ENCODE measurements at regions not wholly inside any gene's neighbourhood (a gene's known extent, or its start where the extent isn't known, plus 50 kb on each side); places are given as distances from the start of the nearest gene placed in this dataset.

DNA sequence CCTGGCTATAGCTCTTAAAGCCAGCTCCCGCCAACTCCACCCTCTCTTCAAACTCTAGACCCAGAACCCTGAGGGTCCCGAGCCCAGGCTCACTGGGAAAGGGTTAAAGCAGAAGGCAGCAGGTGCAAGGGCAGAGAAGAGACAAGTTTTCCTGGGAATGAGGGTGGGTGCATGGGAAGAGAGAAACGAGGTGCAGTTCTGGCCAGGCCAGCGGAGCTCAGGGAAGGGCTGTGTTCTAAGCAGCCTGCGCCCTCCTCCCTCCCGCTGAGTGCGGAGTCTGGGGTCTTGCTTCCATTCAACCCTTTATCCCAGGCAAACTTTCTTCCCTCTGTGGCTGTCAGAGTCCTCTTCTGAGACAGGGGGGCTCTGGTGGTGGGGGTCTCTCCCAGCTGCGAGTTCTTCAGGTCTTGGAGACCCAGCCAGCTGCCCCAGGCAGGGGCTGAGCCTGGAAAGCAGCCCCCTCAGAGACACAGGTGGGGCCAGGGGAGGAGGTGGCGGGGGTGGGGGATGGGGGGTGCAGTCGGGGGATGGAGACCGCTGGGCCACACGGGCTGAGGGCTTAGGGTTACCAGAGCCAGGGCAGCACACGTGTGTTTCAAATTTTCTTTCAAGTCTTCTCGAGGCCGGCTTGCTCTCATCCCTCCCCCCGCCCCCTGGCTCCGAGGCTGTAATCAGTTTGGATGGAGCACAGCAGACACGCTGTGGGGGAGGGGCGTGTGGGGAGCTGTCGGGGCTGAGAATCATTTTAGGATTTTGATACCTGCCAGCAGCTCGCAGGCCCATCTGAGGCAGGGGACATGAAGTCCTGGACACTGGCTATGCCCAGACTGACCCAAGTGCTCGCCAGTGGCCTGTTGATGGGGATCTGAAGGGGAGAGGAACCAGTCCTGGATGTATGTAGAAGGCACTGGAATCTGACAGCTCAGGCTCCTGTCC lies 169.6 kb upstream of the SMIM23 start:
- TF ChIP-seq, protein P1, sequence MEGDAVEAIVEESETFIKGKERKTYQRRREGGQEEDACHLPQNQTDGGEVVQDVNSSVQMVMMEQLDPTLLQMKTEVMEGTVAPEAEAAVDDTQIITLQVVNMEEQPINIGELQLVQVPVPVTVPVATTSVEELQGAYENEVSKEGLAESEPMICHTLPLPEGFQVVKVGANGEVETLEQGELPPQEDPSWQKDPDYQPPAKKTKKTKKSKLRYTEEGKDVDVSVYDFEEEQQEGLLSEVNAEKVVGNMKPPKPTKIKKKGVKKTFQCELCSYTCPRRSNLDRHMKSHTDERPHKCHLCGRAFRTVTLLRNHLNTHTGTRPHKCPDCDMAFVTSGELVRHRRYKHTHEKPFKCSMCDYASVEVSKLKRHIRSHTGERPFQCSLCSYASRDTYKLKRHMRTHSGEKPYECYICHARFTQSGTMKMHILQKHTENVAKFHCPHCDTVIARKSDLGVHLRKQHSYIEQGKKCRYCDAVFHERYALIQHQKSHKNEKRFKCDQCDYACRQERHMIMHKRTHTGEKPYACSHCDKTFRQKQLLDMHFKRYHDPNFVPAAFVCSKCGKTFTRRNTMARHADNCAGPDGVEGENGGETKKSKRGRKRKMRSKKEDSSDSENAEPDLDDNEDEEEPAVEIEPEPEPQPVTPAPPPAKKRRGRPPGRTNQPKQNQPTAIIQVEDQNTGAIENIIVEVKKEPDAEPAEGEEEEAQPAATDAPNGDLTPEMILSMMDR (conservative IDR thresholded peaks at IDR 0.05; ENCODE audit: low read depth, low read length), result no peak
- no peak for TF ChIP-seq EZH2 (IDR thresholded peaks at IDR 0.05; ENCODE audit: borderline replicate concordance, low read depth, low read length, poor library complexity, severe bottlenecking)

Measured in A673 (cell line).